Mucosa of descending colon (tissue), 3 donors: ENCODE measurements at regions not wholly inside any gene's neighbourhood (a gene's known extent, or its start where the extent isn't known, plus 50 kb on each side); places are given as distances from the start of the nearest gene placed in this dataset.

Source experiments
- ATAC-seq: fragments of 200-7000 bp; cut with Tn5 transposase; one replicate; pipeline ENCODE4 v1.9.1; 2020; ENCODE audit warnings: mild to moderate bottlenecking, moderate library complexity
- DNase-seq, 3 donors: peaks; one replicate each; pipeline ENCODE4 v3.0.0-alpha.2; 2020
- H3K36me3 ChIP-seq: fragments of 200-600 bp; one replicate; pipeline ENCODE4 v1.8.0; 2021; ENCODE audit warnings: low read depth, mild to moderate bottlenecking
- H3K4me1 ChIP-seq: fragments of 200-600 bp; one replicate; pipeline ENCODE4 v1.8.0; 2021; ENCODE audit warnings: low read depth, mild to moderate bottlenecking
- H3K4me3 ChIP-seq: fragments of 200-600 bp; one replicate; pipeline ENCODE4 v1.8.0; 2021; ENCODE audit warnings: mild to moderate bottlenecking
- H3K9me3 ChIP-seq: fragments of 200-600 bp; one replicate; pipeline ENCODE4 v1.8.0; 2021; ENCODE audit warnings: mild to moderate bottlenecking
- intact Hi-C, 2 donors: fragments of 100-400 bp; cut with DNase I in 1 of 2; cut with micrococcal nuclease in 1 of 2; formaldehyde crosslinking; loops; one replicate each; pipeline versions ENCODE4 v1.11.0 to v1.11.1; 2022; cut with DNase I, micrococcal nuclease
- TF ChIP-seq, protein P1 (sequence below): fragments of 200-600 bp; IDR thresholded peaks from one replicate; pipeline ENCODE4 v1.8.0; 2022; ENCODE audit warnings: antibody characterized with exemption, mild to moderate bottlenecking
- donor health status: DM: no; HTN: no; CAD: no; lungs with moderate emphysema.
- donor health status: DM: no; HTN: no; CAD: no.
- donor health status: DM: no; HTN: yes; CAD: no.

DNA sequence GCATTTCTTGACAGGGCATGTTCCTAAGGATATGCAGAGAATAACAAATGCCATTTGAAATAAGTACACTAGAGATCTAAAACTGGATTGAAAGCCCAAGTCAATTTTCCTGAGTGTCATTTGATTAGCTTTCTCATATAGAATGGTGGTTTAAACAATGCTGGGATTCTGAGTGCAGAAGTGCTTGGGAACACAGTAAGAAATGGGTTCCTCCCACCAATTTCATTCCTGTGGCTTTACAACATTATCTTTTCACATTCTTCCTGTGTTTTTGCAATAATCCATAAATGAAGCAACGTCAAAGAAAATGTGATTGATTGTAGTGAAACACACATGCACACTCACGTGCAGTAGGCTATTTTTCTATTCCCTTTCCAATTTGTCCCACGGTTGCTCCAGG is 1858.4 kb upstream of the PIK3C3 start:
- ATAC-seq (no peak), DNase-seq (no peak)
- Histone ChIP-seq H3K36me3 (no peaks in the 10 kb centered on the region), H3K4me1 (no peaks in the 10 kb centered on the region), H3K9me3 (no peaks in the 10 kb centered on the region), H3K4me3 (no peak overlapping the region)
- intact Hi-C loops = no loop called here
- TF ChIP-seq, protein P1, sequence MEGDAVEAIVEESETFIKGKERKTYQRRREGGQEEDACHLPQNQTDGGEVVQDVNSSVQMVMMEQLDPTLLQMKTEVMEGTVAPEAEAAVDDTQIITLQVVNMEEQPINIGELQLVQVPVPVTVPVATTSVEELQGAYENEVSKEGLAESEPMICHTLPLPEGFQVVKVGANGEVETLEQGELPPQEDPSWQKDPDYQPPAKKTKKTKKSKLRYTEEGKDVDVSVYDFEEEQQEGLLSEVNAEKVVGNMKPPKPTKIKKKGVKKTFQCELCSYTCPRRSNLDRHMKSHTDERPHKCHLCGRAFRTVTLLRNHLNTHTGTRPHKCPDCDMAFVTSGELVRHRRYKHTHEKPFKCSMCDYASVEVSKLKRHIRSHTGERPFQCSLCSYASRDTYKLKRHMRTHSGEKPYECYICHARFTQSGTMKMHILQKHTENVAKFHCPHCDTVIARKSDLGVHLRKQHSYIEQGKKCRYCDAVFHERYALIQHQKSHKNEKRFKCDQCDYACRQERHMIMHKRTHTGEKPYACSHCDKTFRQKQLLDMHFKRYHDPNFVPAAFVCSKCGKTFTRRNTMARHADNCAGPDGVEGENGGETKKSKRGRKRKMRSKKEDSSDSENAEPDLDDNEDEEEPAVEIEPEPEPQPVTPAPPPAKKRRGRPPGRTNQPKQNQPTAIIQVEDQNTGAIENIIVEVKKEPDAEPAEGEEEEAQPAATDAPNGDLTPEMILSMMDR = no peak

DNA sequence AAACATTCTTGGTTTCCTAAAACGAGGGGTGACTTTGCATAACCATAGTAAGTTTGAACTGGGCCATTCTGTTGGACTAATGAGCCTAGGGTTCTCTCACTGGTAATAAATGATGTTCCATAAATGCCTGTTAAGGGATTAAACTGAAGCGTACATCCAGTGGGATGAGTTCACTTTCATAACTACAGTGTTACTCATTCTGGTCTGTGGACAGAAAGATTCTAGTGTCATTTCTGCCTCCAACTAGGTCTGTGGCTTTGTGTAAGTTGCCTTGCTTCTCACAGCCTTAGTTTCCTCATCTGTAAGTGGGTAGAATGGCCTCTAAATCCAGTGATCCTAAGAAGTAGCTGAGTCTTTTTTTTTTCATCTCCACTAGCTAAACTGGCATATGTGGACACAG is 1860.6 kb upstream of the PIK3C3 start:
- no peak overlapping the region for H3K4me3 ChIP-seq
- H3K36me3 ChIP-seq = no peaks in the 10 kb centered on the region
- H3K4me1 ChIP-seq = no peaks in the 10 kb centered on the region
- DNase-seq (no peak), ATAC-seq (no peak)
- H3K9me3 ChIP-seq = no peaks in the 10 kb centered on the region
- intact Hi-C loops = no loop called here
- TF ChIP-seq, protein P1 = no peak

DNA sequence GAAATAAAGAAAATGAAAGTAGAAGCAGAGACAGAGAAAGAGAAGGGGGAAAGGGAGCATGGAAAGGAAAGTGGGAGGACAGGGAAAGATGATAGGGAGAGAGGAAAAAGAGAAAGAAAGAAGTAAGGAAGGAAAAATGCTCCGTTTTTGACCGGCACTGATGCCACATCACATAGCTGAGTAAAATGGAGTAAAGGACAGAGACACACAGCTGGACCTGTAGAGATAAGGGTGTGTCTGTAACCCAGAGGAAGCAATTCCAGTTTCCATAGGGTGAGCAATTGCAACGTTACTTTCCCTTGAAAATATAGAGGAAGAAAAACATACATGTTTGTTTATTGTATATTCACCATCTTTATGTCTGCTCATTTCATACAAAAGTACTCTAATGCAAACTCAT is 1866.9 kb upstream of the PIK3C3 start:
- H3K9me3 ChIP-seq = no peaks in the 10 kb centered on the region
- no peak overlapping the region for H3K4me3 ChIP-seq
- intact Hi-C loops = no loop called here
- no peaks in the 10 kb centered on the region for H3K4me1 ChIP-seq
- TF ChIP-seq, protein P1 = no peak
- H3K36me3 ChIP-seq = no peaks in the 10 kb centered on the region
- ATAC-seq = no peak
- no peak for DNase-seq

DNA sequence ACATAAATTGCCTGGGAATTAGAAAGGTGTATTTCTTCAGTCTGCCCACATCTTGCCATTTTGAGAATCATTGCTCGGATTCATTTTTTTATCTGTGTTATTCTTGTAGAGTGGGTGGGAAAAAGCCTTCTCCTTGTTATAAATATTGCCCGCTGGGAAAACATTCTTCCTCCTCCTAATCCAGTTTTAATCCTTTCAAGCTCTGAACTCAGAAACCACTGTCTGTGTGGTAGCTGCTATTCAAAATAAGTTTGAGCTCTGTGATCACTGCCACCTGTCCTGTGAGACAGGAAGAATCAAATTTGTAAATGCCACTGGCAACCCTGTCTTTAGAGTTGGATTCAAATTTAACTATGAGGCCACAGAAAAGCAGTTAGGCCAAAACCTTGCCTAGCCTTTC is 1875.2 kb upstream of the PIK3C3 start:
- Histone ChIP-seq H3K36me3 (no peaks in the 10 kb centered on the region), H3K4me3 (no peak overlapping the region), H3K4me1 (no peaks in the 10 kb centered on the region), H3K9me3 (no peaks in the 10 kb centered on the region)
- ATAC-seq (no peak), DNase-seq (no peak)
- intact Hi-C loops = no loop called here
- TF ChIP-seq, protein P1 = no peak

DNA sequence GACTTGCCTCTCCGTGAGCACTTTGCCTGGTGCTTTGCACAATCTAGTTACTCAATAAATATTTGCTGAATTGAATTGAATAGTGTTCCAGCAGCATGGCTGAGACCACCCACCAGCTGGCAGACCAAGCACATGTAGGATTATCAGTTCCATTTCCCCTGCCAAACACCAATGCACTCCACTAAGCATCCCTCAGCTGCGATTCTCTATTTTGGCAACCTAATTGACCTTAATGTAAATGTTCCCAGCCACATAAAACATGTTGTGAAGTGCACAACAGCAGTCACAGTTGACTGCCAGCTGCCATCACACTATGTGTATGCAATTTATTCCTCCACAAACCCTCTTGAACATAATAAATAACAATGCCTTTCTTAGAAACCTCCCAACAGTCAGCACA is 1879.4 kb upstream of the PIK3C3 start:
- Histone ChIP-seq H3K36me3 (no peaks in the 10 kb centered on the region), H3K9me3 (no peaks in the 10 kb centered on the region), H3K4me3 (no peak overlapping the region), H3K4me1 (no peaks in the 10 kb centered on the region)
- TF ChIP-seq, protein P1 = no peak
- no peak for ATAC-seq
- DNase-seq = no peak
- intact Hi-C loops = no loop called here

DNA sequence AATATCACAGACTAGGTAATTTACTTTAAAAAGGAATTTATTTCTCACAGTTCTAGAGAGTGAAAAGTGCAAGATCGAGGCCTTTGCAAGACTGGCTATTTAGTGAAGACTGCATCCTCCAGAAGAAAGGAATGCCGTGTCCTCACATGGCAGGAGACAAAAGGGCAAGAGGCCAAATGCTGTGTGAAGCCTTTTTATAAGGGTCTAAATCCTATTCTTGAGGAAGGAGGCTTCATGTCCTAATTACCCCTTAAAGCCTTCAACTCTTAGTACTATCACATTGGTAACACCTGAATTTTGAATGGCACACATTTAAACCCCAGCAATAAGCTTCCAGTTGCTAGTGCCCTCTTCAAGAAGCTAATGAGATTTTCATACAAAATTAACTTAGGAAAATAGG is 1882.3 kb upstream of the PIK3C3 start:
- DNase-seq (no peak), ATAC-seq (no peak)
- TF ChIP-seq, protein P1 = no peak
- H3K4me1 ChIP-seq = no peaks in the 10 kb centered on the region
- H3K36me3 ChIP-seq = no peaks in the 10 kb centered on the region
- no peaks in the 10 kb centered on the region for H3K9me3 ChIP-seq
- no peak overlapping the region for H3K4me3 ChIP-seq
- intact Hi-C loops = no loop called here
